ENCODE measurements at regions not wholly inside any gene's neighbourhood (a gene's known extent, or its start where the extent isn't known, plus 50 kb on each side); places are given as distances from the start of the nearest gene placed in this dataset.

DNA sequence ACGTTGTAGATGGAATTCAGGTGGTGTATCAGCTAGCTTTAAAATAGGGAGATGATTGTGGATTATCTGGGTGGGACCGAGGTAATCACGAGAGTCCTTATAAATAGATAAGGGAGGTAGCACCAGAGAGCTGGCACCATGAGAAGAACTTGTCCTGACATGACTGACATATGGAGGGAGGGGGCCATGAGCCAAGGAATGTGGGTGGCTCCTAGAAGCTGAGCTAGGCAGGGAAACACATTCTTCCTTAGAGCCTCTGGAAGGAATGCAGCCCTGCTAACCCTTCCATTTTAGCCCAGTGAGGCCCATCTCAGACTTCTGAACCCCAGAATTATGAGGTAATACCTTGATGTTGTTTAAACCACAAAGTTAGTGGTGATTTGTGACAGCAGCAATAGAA is 321.1 kb upstream of the SULF2 start:
- no peak overlapping the region for H3K4me3 ChIP-seq
- peaks cover 6% of the 10 kb centered on the region for H3K9me3 ChIP-seq
- no peak overlapping the region for H3K9ac ChIP-seq
- no peaks in the 10 kb centered on the region for H4K20me1 ChIP-seq
- H3K27me3 ChIP-seq = no peaks in the 10 kb centered on the region
- no peaks in the 10 kb centered on the region for H3K36me3 ChIP-seq
- TF ChIP-seq Cebpa-rat (IDR thresholded peaks at IDR 0.05) = no peak
- H3K27ac ChIP-seq = no peak overlapping the region
- H3K4me2 ChIP-seq = no peak overlapping the region
- H3K4me1 ChIP-seq = peaks cover 6% of the 10 kb centered on the region

DNA sequence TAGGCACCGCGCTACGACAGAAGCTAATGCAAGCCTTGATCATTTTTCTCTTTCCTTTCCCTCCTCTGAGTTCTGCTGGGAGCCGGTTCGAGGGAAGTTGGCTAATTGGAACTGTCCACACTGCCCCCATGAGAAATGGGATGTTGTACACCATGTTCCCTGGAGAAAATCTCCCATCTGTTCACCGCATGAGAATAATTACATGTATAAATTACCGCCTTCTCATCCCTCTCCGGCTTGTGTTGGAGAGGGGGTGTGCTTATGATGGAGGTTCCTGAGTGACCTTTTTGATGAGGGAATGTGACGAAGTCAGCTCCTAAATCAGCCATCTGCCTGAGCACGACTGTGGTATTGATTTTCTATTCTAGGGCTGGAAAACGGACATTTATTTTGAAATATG is 320.2 kb upstream of the SULF2 start:
- Histone ChIP-seq H3K27me3 (no peaks in the 10 kb centered on the region), H3K36me3 (no peaks in the 10 kb centered on the region)
- TF ChIP-seq Cebpa-rat (IDR thresholded peaks at IDR 0.05) = no peak

DNA sequence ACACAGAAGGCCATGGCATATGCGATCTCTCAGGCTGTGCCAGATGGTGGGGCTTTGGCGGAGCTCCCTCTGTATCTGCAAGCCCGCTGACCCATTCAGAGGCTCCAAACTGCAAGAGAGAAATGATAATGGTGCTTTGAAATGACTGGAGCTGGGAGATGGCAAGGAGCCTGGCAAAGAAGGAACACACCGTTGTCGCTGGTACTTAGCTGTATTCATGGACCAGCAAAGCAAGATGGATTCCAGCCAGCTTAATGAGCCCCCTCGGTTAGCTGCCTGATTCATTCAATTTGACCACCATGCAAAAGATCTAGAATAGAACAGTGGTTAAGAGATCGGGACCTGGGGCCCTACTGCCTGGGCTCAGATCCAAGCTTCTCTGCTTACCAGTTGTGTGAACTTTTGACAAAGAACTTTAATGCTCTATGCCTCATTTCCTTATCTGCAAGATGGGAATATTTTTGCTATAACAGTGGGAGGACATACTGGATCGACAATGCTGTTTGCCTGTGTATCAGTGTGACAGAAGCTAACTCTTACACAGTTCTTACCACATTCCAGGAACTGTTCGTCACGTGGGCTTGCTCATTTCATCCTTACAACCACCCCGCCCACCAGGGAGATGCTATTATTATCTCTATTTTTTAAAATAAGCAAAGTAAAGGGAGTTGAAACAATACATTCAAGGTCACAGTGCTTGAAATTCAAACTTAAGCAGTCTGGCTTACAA is 317.8 kb upstream of the SULF2 start:
- Histone ChIP-seq H4K20me1 (no peaks in the 10 kb centered on the region), H3K9me3 (peaks cover 6% of the 10 kb centered on the region), H3K4me3 (no peak overlapping the region), H3K4me2 (0 out of 2 replicates have a peak overlapping the region, but pooled peaks have one; percentile 9), H3K27ac (no peak overlapping the region), H3K4me1 (peaks cover 11% of the 10 kb centered on the region), H3K9ac (no peak overlapping the region), H3K36me3 (no peaks in the 10 kb centered on the region), H3K27me3 (no peaks in the 10 kb centered on the region)
- TF ChIP-seq Cebpa-rat (IDR thresholded peaks at IDR 0.05) = no peak

More for the DNA sequence above, 320.2 kb upstream of the SULF2 start:
- Histone ChIP-seq H3K9ac (no peak overlapping the region), H3K9me3 (peaks cover 6% of the 10 kb centered on the region), H3K4me2 (no peak overlapping the region), H3K27ac (no peak overlapping the region), H3K4me1 (peaks cover 6% of the 10 kb centered on the region), H4K20me1 (no peaks in the 10 kb centered on the region), H3K4me3 (no peak overlapping the region)

DNA sequence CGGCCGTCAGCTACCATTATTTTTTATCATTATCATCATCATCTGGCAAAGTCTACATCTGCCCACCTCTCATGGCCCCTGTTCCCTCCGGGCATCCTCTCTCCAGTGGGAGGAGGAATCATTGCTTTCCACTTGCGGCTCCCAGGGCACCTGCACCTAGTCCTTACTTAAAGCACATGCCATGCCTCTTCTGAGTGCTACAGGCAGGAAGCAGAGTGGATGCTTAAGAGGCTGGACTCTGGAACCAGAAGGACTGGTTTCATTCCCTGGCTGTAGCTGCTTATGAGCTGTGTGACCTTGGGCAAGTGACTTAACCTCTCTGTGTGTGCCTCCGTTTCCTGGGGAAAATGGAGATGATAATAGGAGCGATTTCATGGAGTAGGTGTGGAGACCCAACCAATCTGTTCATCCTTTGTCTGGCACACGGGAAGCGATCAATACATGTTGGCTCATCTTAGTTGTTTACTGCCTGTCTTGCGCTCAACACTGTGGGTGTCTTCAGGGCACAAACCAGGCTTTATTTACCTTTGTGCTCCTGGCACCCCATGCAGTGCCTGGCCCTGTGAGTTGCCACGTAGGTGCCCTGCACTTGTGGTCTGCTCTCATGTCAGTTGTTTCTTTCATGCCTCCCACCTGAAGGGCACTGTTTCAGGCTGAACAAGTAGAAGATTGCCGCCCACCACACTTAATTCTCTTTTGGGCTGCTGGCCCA is 317.0 kb upstream of the SULF2 start:
- Histone ChIP-seq H3K9ac (no peak overlapping the region), H3K4me2 (no peak overlapping the region), H3K4me1 (peaks cover 19% of the 10 kb centered on the region), H4K20me1 (no peaks in the 10 kb centered on the region), H3K9me3 (peaks cover 6% of the 10 kb centered on the region), H3K27ac (no peak overlapping the region), H3K27me3 (no peaks in the 10 kb centered on the region), H3K36me3 (no peaks in the 10 kb centered on the region), H3K4me3 (no peak overlapping the region)
- no peak for TF ChIP-seq Cebpa-rat (IDR thresholded peaks at IDR 0.05)

DNA sequence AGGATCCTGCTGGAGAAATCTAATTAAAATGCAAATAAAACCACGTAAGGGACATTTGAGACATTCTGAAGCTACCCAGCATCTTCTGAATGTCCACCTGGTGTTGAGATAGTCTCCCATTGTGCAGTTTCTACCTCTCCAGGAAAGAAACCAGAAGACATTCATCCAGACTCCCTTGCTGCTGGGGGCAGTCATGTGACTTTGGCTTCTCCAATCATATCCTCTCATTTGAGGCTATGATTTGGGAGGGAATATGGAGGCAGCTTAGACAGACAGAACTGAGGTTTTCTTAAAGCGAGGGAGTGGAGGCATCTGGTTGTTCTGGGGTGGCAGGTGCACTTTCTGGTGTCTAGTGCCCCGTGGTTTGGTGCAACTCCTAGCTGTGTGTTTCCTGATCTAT is 315.2 kb upstream of the SULF2 start:
- peaks cover 6% of the 10 kb centered on the region for H3K9me3 ChIP-seq
- H3K4me1 ChIP-seq = peaks cover 23% of the 10 kb centered on the region
- TF ChIP-seq Cebpa-rat (IDR thresholded peaks at IDR 0.05) = no peak
- H3K9ac ChIP-seq = no peak overlapping the region
- no peaks in the 10 kb centered on the region for H4K20me1 ChIP-seq
- H3K36me3 ChIP-seq = no peaks in the 10 kb centered on the region
- no peak overlapping the region for H3K27ac ChIP-seq
- no peaks in the 10 kb centered on the region for H3K27me3 ChIP-seq
- no peak overlapping the region for H3K4me2 ChIP-seq
- H3K4me3 ChIP-seq = no peak overlapping the region

DNA sequence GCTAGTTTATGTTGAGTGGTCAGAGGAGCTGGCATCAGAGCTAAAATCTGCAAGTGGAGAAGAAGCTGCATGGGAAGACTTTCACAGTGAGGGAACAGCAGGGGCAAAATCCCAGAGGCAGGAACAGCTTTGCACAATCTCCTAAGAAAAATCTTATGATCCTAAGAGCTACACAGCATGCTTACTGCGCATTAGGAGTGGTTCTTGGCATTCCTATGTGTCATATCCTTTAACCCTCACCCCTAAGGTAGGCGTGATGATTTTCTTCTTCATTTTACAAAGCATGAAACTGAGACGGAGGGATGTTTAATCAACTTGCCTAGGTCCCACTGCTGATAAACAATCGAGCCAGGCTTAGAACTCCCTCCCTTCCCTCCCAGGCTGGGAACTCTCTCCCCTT is 313.6 kb upstream of the SULF2 start:
- H3K4me1 ChIP-seq = peaks cover 23% of the 10 kb centered on the region
- H3K36me3 ChIP-seq = no peaks in the 10 kb centered on the region
- no peak overlapping the region for H3K9ac ChIP-seq
- H3K9me3 ChIP-seq = no peaks in the 10 kb centered on the region
- H3K27me3 ChIP-seq = no peaks in the 10 kb centered on the region
- no peak overlapping the region for H3K27ac ChIP-seq
- no peak for TF ChIP-seq Cebpa-rat (IDR thresholded peaks at IDR 0.05)
- no peak overlapping the region for H3K4me3 ChIP-seq
- H4K20me1 ChIP-seq = no peaks in the 10 kb centered on the region
- no peak overlapping the region for H3K4me2 ChIP-seq

DNA sequence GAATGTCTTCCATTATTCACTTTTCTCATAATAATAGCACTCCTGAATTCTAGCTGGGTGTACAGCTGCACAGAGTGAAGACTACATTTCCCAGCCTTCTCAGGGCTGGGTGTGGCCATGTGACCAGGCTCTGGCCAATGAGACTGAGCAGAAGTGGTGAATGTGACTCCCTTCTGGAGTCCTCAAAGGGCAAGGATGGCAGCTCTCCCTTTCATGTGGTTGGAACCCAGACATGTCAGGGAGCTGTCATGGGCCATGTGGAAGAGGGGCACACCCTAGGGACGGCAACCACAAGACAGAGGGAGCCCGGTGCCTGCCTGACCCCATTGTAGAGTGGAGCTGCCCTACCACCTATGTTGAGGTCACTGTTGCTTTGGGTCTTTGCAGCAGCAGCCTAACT is 312.8 kb upstream of the SULF2 start:
- peaks cover 18% of the 10 kb centered on the region for H3K4me1 ChIP-seq
- peak overlapping the region; percentile 19 for H3K4me2 ChIP-seq
- no peaks in the 10 kb centered on the region for H3K9me3 ChIP-seq
- H3K27ac ChIP-seq = no peak overlapping the region
- no peak overlapping the region for H3K9ac ChIP-seq
- H3K36me3 ChIP-seq = no peaks in the 10 kb centered on the region
- no peak overlapping the region for H3K4me3 ChIP-seq
- TF ChIP-seq Cebpa-rat (IDR thresholded peaks at IDR 0.05) = no peak
- H4K20me1 ChIP-seq = no peaks in the 10 kb centered on the region
- no peaks in the 10 kb centered on the region for H3K27me3 ChIP-seq

DNA sequence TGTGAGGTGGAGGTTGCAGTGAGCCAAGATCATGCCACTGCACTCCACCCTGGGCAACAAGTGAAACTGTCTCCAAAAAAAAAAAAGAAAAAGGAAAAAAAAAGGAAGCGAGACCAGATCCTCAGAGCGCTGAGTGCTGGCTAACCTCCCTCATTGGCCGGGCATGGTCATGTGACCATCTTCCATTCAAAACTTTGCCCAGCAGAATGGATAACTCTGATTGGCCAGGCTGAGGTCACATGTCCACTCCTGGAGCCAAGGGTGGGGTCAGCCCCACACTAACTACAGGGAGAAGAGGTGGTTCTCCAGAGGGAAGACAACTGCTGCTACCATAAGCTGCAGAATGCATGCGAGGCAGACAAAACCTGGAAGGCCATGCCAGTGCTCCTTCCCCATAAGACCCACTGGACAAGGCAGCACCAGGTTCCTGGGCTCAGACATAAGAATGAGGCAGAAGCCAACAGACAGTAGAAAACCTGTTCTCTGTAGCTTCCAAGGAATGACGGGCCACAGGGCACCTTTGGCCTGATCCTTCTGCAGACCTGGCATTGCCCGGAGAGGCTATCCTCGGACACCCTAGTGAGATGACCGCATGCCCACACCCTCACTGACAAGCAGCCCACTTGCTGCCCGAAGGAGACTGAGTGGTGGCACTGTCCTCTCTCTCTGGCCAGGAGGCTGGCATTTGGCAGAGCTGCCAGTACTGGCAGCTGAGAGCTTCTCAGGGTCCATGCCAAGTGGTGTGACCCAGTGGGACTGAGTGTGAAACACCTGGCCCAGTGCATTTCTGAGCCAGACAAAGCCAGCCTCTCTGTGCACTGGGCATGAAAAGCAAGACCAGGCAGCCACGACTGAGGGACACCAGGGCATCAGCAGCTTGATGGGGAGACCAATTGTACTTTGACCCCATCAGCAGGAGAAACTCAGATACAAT is 311.9 kb upstream of the SULF2 start:
- no peaks in the 10 kb centered on the region for H3K36me3 ChIP-seq
- H3K27me3 ChIP-seq = no peaks in the 10 kb centered on the region
- H3K4me3 ChIP-seq = no peak overlapping the region
- H3K4me1 ChIP-seq = peaks cover 16% of the 10 kb centered on the region
- H3K9me3 ChIP-seq = no peaks in the 10 kb centered on the region
- H3K27ac ChIP-seq = no peak overlapping the region
- no peaks in the 10 kb centered on the region for H4K20me1 ChIP-seq
- TF ChIP-seq Cebpa-rat (IDR thresholded peaks at IDR 0.05) = no peak
- no peak overlapping the region for H3K9ac ChIP-seq
- peak overlapping the region; percentile 19 for H3K4me2 ChIP-seq

DNA sequence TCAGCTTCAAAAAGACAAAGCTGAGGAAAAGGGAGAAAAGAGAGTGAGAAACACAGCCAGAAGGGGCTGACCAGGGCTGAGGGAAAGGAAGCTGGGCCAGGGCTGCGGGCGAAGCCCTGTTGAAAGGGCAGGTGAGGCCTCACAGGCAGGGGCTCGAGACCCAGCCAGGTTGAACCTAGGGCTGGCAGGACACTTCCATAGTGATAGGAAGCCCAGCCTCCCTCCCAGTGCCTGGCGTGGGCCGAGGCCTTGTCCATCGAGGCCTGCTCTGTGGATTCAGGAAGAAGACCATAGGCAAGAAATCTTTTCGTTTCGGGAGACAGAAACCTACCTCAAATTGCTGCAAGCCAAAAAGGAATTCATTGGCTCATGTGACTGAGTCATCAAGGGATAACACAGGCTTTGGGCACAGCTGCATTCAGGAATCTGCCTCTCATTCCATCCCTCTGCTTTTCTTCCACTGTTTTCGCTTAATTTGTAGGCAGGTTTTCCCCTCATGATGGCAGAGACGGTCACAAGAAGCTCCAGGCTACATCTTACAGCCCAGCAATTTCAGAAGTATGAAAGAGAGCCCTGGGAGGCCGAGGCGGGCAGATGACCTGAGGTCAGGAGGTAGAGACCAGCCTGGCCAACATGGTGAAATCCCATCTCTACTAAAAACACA is 311.1 kb upstream of the SULF2 start:
- Histone ChIP-seq H4K20me1 (no peaks in the 10 kb centered on the region), H3K4me2 (no peak overlapping the region), H3K36me3 (no peaks in the 10 kb centered on the region), H3K27ac (no peak overlapping the region), H3K4me3 (no peak overlapping the region), H3K4me1 (peaks cover 16% of the 10 kb centered on the region), H3K27me3 (no peaks in the 10 kb centered on the region), H3K9ac (no peak overlapping the region), H3K9me3 (no peaks in the 10 kb centered on the region)
- no peak for TF ChIP-seq Cebpa-rat (IDR thresholded peaks at IDR 0.05)

Measured in BLaER1 (cell line).